DND-41 (cell line): ENCODE measurements at regions not wholly inside any gene's neighbourhood (a gene's known extent, or its start where the extent isn't known, plus 50 kb on each side); places are given as distances from the start of the nearest gene placed in this dataset.

Experiments
- ATAC-seq: fragments of 200-7000 bp; cut with Tn5 transposase; 3 replicates; pipeline ENCODE4 v1.9.1; 2021; ENCODE audit warnings: low read depth; ENCODE audit not compliant: insufficient read depth
- DNase-seq: peaks from one replicate; pipeline ENCODE4 v3.0.0-alpha.2; 2020
- H2AFZ ChIP-seq: 2 replicates; pipeline ENCODE4 v1.6.0; 2012; ENCODE audit warnings: low read depth, low read length
- H3K27ac ChIP-seq: 2 replicates; pipeline ENCODE4 v1.5.1; 2012; ENCODE audit warnings: low read length, inconsistent platforms
- H3K27me3 ChIP-seq: fragments of 200-600 bp; sonication (generic); 2 replicates; pipeline ENCODE4 v1.6.0; 2012; ENCODE audit warnings: low read length, mild to moderate bottlenecking, inconsistent platforms; ENCODE audit not compliant: insufficient read depth, poor library complexity
- H3K36me3 ChIP-seq: 2 replicates; pipeline ENCODE4 v1.5.1; 2012; ENCODE audit warnings: low read length, inconsistent platforms; ENCODE audit not compliant: insufficient read depth
- H3K4me1 ChIP-seq: 2 replicates; pipeline ENCODE4 v1.5.1; 2012; ENCODE audit warnings: mild to moderate bottlenecking, low read length; ENCODE audit not compliant: insufficient read depth
- H3K4me2 ChIP-seq: 2 replicates; pipeline ENCODE4 v1.6.0; 2012; ENCODE audit warnings: mild to moderate bottlenecking, moderate library complexity, low read length, inconsistent platforms; ENCODE audit not compliant: insufficient read depth
- H3K4me3 ChIP-seq, 2 experiments: fragments of 200-600 bp in 1 of 2; shearing (Covaris generic) in 1 of 2; 2 replicates each; pipeline ENCODE4 v1.5.1; 2012 to 2016; ENCODE audit warnings: inconsistent platforms in 2 of 2, low read length in 2 of 2, mild to moderate bottlenecking in 2 of 2, low read depth in 1 of 2, moderate library complexity in 1 of 2
- H3K79me2 ChIP-seq: 2 replicates; pipeline ENCODE4 v1.6.0; 2012; ENCODE audit warnings: low read length, inconsistent platforms; ENCODE audit not compliant: insufficient read depth
- H3K9ac ChIP-seq: 2 replicates; pipeline ENCODE4 v1.6.0; 2012; ENCODE audit warnings: low read depth, mild to moderate bottlenecking, inconsistent platforms, low read length, moderate library complexity
- H3K9me3 ChIP-seq: 2 replicates; pipeline ENCODE4 v1.5.1; 2012; ENCODE audit warnings: low read length, moderate library complexity, mild to moderate bottlenecking, inconsistent platforms; ENCODE audit not compliant: insufficient read depth, severe bottlenecking
- H4K20me1 ChIP-seq: 2 replicates; pipeline ENCODE4 v1.6.0; 2012; ENCODE audit warnings: low read length; ENCODE audit not compliant: insufficient read depth
- EZH2 ChIP-seq: IDR thresholded peaks from 3 replicates; pipeline ENCODE4 v1.6.1; 2012; ENCODE audit warnings: borderline replicate concordance, low read depth, mild to moderate bottlenecking, moderate library complexity, low read length, inconsistent platforms; ENCODE audit not compliant: severe bottlenecking
- TF ChIP-seq, protein P1 (sequence below): IDR thresholded peaks from 2 replicates; pipeline ENCODE4 v1.5.1; 2012; ENCODE audit warnings: borderline replicate concordance, low read length, moderate library complexity, mild to moderate bottlenecking; ENCODE audit not compliant: poor library complexity, severe bottlenecking; ENCODE audit errors: extremely low read depth

DNA sequence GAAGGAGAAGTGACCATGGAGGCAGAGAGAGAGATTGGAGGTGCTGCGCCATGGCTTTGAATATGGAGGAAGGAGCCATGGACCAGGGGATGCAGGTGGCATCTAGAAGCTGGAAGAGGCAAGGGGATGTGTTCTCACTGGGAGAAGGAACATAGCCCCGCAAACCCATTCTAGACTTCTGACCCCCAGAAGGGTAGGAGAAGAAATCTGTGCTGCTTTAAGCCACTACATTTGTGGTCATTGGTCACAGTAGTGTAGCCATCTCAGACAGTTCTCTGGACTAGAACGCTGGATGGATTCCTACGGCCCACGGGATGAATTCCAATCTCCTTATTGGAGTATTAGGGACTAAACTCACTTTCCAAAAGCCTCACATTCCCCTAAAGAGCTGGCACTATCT lies 67.8 kb downstream of the PTGR3 start:
- Histone ChIP-seq H2AFZ (no peak overlapping the region), H3K27me3 (no peaks in the 10 kb centered on the region), H3K27ac (no peak overlapping the region), H3K4me3 (no peak overlapping the region), H3K9ac (no peak overlapping the region), H3K36me3 (no peaks in the 10 kb centered on the region), H3K79me2 (no peaks in the 10 kb centered on the region), H4K20me1 (no peaks in the 10 kb centered on the region), H3K4me2 (no peak overlapping the region), H3K4me1 (no peaks in the 10 kb centered on the region), H3K9me3 (peaks cover 4% of the 10 kb centered on the region)
- DNase-seq = no peak
- no peak for ATAC-seq
- no peak for TF ChIP-seq EZH2
- TF ChIP-seq, protein P1, sequence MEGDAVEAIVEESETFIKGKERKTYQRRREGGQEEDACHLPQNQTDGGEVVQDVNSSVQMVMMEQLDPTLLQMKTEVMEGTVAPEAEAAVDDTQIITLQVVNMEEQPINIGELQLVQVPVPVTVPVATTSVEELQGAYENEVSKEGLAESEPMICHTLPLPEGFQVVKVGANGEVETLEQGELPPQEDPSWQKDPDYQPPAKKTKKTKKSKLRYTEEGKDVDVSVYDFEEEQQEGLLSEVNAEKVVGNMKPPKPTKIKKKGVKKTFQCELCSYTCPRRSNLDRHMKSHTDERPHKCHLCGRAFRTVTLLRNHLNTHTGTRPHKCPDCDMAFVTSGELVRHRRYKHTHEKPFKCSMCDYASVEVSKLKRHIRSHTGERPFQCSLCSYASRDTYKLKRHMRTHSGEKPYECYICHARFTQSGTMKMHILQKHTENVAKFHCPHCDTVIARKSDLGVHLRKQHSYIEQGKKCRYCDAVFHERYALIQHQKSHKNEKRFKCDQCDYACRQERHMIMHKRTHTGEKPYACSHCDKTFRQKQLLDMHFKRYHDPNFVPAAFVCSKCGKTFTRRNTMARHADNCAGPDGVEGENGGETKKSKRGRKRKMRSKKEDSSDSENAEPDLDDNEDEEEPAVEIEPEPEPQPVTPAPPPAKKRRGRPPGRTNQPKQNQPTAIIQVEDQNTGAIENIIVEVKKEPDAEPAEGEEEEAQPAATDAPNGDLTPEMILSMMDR = no peak

DNA sequence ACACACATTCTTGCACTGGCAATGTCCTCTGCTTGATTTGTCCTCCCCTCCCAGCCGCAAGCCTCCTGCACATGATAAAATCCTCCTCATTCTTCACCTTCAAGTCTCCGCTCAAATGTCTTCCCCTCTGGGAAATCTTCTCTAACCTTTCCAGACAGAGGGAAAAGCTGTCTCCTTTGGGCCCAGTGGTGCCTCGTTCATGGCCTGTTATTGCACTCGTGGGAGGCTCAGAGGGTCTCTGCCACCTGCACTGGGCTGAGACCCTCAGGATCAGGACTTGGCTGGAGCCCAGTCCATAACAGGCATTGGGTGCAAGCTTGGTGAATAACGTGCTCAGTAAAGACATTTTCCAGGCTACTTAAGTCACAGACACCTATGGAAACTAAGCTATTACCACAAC lies 68.6 kb downstream of the PTGR3 start:
- Histone ChIP-seq H4K20me1 (no peaks in the 10 kb centered on the region), H3K4me3 (no peak overlapping the region), H3K27ac (no peak overlapping the region), H3K27me3 (no peaks in the 10 kb centered on the region), H3K4me1 (no peaks in the 10 kb centered on the region), H3K36me3 (no peaks in the 10 kb centered on the region), H3K79me2 (no peaks in the 10 kb centered on the region), H3K9ac (no peak overlapping the region), H3K4me2 (no peak overlapping the region), H3K9me3 (peaks cover 4% of the 10 kb centered on the region), H2AFZ (no peak overlapping the region)
- DNase-seq = no peak
- no peak for ATAC-seq
- no peak for TF ChIP-seq EZH2

DNA sequence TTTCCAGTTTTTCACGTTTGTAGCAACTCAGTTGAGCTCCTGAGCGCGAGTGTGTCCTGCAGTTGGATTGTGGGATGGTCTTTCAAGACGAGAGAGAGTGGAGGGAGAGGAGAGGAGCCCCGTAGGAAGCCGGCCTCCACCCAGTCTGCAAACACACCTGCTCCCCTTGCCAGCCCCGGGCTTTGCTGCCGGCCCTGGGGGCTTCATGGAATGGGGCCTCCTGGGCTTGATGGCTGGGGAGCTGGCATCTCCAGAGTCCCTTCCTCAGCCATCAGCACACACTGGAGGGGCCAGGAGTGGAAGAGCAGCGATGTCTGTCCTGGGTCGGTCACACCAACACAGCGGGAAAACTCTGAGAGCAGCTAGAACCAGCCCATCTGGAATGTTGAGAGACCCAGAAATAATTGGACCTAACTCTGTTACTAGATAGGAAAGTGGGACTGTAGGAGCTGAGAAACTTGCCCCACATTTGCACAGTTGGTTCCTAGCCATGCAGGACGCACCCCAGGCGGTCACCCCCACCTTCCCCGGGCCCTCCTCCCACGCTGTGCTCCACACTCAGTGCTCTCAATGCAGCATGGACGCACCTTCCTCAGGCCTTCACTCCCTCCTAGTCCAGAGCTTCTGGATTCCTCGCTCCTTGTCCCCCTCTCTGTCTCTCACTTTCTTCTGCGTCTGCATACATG lies 69.6 kb downstream of the PTGR3 start:
- Histone ChIP-seq H3K4me3 (no peak overlapping the region), H3K9me3 (no peaks in the 10 kb centered on the region), H3K79me2 (no peaks in the 10 kb centered on the region), H3K4me1 (no peaks in the 10 kb centered on the region), H2AFZ (no peak overlapping the region), H3K9ac (no peak overlapping the region), H3K4me2 (no peak overlapping the region), H3K27me3 (no peaks in the 10 kb centered on the region), H4K20me1 (no peaks in the 10 kb centered on the region), H3K27ac (no peak overlapping the region), H3K36me3 (no peaks in the 10 kb centered on the region)
- ATAC-seq (no peak), DNase-seq (no peak)
- TF ChIP-seq EZH2 = no peak
- TF ChIP-seq, protein P1 = no peak

DNA sequence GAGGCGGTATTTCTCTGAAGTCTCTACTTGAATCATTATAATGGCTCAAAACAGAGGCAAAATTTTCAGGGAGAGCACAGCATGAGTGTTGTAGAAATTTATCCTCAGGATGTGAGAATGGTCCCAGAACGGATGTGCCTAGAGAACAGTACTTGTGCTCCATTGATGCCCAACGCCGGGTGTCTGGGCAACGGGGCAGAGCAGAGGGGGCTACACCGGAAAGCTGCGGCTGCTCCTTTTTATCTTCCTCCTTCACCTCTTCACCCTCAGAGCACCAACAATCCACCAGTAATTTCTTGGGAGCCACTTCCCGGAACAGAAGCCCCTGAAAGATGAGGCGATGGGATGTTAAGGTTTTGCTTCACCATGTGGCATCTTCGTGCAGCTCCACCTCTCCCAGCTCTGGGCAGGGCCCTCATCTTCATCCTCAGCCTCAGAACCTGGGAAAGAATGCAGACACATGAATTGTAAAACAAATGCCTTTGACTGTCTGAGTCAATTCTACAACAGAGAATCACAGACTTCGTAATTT lies 71.5 kb downstream of the PTGR3 start:
- H3K4me1 ChIP-seq = no peaks in the 10 kb centered on the region
- no peaks in the 10 kb centered on the region for H3K36me3 ChIP-seq
- H3K27ac ChIP-seq = no peak overlapping the region
- H3K9ac ChIP-seq = no peak overlapping the region
- no peaks in the 10 kb centered on the region for H3K79me2 ChIP-seq
- no peak for TF ChIP-seq EZH2
- TF ChIP-seq, protein P1 = no peak
- H3K27me3 ChIP-seq = no peaks in the 10 kb centered on the region
- no peak for DNase-seq
- no peak overlapping the region for H2AFZ ChIP-seq
- no peak overlapping the region for H3K4me3 ChIP-seq
- no peak for ATAC-seq
- H4K20me1 ChIP-seq = no peaks in the 10 kb centered on the region
- no peak overlapping the region for H3K4me2 ChIP-seq
- H3K9me3 ChIP-seq = no peaks in the 10 kb centered on the region
